ENCODE measurements at regions not wholly inside any gene's neighbourhood (a gene's known extent, or its start where the extent isn't known, plus 50 kb on each side); places are given as distances from the start of the nearest gene placed in this dataset.

DNA sequence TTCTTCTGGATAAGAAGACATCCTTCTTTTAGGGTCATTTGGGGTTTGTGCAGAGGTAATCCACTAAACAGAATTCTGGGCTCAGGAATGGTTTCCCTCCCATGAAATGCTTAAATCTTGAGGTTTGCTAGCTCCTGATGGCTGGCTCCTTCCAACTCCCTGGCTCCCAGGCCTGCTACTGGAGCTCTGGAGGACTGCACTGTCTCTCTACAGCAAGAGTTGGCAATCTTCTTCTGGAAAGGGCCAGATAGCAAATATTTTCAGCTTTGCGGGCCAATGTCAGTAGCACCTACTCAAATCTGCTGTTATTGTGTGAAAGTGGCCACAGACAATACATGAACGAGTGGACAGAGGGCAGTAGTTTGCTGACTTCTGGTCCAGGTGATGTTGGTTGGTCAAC is 174.2 kb upstream of the CTBP2 start:
- DNase-seq: no peak

DNA sequence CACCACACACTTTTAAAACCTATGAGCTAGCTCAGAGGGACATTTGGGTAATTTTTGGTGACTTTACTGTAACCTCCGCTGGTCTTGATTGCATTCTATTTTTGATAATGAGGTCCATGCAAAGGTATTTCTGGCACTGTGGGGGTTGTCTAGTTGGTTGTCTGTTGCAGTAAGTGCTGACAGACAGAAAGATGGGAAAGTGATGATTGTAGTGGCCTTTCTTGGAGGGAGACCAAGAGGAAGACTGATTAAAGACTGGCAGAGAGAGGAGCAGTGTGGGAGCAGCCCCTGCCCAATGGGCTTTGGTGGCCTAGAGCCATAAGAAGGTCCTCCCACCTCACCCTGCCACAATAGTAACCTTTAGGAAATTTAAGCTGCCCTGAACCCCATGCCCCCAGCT is 173.4 kb upstream of the CTBP2 start:
- no peak for DNase-seq

DNA sequence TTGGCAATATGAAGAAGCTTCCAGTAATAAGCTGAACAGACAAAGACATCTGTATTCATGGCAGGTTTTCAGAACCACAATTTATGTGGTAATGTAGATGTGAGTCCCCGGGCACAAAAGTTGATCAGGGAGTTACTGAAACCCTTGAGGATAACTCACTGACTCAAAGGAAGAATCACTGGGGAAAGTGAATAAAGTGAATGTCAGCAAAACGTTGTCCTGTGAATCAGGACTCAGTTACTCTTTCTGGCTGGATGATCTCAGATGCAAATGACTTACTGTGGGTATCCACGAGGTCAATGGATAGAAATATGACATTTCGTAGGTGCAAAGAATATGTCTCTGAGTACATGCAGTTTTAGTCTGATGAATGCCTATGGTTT is 172.8 kb upstream of the CTBP2 start:
- no peak for DNase-seq

DNA sequence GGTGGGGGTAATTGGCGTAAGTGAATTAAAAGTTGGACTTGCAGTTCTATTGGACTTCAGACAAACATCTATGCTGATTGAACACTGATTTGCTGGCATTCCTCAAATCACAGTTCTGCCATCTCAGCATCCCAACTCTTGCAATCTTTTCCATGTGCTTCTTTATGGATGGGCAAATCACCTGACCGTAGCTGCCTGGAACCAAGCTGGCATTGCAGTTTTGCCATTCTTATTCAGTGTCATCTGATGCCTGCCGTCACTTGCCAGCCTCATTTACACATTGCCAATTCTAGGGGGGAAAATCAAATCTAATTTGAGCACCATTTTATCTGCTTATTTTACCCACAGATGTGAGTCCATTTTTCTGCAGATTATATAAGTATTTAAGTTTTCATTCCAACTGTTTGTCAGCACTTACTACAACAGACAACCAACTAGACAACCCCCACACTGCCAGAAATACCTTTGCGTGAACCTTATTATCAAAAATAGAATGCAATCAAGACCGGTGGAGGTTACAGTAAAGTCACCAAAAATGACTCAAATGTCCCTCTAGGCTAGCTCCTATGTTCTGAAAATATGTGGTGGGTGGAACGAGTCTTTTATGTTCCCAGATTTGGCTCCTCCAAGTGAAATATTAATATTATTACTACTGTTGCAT is 172.3 kb upstream of the CTBP2 start:
- DNase-seq: no peak

DNA sequence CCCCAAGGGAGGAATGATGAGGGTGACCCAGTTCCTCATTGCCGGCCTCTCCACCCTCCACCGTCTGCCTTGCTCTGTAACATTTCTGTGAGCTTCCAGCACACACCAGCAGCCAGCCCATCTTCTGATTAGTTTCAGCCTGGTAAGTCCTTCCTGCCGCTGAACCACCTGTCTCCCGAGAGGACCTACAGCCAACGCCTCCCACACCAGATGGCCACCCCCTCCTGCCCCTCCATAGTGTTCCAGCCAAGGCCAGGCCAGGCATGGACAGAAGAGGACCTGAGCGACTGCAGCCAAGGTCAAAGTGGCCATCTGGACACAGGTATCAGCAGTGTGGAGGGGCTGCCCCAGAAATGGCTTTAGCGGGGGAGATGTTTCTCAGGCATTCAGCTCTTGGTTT is 170.7 kb upstream of the CTBP2 start:
- DNase-seq: no peak

DNA sequence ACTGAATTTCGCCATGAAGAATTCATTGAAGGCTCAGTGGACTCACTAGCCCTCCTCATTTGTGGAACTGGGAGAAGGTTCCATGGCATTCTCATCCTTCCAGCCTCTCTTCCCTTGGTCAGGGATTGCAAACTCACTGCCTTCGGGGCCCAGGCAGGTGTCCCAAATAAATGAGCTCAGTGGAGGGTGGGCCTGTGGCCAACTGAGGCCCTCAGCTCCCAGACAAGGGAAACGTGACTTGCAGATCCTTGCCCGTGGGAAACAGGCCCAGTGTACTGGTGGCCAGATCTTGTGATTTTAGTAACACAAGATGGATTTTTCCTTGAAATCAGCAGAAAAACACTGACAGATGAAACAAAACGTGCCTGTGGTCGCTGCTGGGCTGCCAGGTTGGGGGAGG is 168.7 kb upstream of the CTBP2 start:
- no peak for DNase-seq

DNA sequence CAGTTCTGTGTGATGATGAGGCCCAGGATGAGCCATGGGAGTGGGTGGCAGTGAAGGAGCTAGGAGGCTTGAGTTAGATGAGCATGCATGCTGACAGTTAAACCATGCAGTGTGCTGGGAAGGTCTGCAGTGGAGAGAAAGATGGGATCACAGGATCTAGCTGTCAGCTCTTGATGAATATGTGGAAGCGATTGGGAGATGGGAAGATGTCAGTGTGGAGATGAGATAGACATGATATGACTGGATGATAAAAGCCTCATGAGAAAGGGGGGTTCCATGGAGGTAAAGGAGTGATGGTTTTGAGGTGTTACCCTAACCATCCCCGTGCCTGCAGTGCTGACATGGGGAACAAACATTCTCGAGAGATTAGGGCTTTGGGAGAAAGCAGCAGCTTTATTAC is 165.0 kb upstream of the CTBP2 start:
- DNase-seq: no peak

DNA sequence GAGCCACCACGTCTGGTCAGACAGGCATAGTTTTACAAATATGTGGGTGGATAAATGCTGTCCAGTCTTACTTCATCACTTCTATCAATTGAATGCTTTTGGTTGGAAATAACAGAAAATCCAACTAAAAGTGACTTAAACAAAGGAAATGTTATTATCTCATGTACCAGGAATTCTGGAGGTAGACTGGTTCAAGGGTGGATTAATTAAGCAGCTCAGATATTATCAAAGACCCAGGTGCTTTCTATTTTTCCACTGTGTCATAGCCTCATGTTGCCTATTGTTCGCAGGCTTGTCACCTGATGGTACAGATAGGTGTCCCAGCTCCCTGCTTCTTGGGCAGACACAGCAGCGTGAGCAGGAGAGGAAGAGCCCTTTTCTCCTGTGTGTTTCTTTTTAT is 156.1 kb upstream of the CTBP2 start:
- DNase-seq: no peak

DNA sequence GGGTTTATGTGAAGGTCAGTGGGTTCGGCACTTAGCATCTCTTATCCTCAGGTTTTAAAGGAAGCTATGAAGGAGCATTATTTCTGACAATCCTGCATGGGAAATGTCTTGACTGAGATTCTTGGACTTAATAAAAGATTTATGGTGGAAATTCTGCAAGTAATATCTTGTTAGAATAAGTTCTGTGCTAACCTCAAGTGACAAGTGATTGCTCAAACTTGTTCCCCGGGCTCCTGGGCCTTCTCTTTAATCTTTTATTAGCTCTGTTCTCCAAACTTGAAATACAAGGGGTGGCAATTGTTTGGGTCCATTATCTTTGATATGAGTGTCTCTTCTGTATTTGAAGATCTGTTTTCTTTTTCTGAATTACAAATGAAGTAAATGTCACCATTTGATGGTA is 140.6 kb upstream of the CTBP2 start:
- DNase-seq: no peak

DNA sequence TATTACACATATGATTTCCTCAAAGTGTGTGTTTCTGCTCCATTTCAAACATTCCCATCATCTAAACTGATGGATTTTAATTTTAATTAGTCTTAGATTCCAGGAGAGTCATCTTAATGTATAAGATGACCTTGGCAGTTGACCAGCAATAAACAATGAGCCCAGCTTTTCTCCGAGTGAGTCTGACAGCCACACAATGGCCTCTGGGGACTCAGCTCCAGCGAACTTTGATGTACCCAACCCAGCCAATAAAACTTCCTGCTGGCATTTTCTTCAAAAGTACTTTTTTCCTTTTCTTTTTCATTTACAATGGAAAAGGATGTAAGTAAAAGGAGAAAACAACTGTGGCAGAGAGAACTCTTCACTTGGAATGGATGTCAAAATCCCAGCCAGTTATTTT is 139.1 kb upstream of the CTBP2 start:
- no peak for DNase-seq

DNA sequence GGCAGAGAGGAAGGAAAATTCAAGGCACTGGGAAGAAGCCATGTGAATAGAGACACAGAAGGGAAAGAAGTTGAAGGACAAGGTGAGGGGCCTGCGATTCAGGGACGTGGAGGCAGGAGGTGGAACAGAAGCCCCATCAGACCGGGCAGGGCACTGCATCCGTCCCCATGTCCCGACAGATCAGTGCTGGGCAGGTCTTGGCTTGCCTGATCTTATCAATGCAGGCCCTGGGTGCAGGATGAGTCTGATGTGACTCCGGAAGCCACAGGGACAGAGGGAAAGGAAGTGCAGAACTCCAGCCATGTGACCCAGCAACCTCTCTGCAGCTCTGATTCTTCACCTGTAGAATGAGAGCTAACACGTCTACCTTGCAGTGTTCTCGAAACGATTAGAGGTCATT is 136.2 kb upstream of the CTBP2 start:
- DNase-seq: no peak

DNA sequence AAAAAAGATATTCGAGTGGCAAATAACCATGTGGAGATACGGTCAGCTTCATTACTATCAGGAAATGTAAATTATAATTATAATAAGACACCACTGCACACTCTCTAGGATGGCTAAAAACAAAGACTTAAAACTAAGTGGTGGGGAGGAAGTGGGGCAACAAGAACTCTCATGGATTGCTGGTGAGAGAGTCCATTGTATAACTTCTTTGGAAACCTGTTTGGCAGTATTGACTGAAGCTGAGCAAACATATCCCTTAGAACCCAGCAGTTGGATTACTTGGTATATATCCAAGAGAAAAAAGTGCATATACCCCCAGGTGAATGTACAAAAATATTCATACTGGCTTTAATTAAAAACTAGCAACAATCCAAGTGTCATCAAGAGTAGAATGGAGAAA is 133.7 kb upstream of the CTBP2 start:
- no peak for DNase-seq

DNA sequence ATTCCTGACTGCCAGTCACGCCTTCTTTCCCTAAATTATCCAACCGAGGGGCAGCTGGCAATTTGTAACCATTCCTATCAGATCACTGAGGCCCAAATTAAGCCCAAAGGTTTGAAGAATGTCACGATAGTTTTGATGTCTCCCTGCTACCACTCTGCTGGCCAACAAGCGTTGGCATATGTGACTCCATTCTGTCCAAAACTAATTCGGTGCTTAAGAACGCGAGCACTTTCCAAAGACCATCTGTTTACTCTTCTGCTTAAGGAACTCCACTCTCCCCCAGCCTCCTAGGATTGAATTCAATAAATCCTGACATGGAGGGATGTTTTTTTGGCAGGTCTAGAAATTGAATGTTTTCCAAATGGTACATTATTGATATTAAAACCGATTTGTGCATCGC is 131.5 kb upstream of the CTBP2 start:
- DNase-seq: no peak

DNA sequence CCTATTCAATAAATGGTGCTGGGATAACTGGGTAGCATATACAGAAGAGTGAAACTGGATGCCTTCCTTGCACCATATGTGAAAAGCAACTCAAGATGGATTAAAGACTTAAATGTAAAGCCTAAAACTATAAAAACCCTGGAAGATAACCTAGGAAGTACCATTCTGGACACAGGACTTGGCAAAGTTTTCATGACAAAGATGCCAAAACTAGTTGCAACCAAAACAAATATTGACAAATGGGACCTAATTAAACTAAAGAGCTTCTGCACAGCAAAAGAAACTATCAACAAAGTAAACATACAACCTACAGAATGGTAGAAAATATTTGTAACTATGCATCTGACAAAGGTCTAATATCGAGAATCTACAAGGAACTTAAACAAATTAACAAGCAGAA is 129.1 kb upstream of the CTBP2 start:
- DNase-seq: no peak

DNA sequence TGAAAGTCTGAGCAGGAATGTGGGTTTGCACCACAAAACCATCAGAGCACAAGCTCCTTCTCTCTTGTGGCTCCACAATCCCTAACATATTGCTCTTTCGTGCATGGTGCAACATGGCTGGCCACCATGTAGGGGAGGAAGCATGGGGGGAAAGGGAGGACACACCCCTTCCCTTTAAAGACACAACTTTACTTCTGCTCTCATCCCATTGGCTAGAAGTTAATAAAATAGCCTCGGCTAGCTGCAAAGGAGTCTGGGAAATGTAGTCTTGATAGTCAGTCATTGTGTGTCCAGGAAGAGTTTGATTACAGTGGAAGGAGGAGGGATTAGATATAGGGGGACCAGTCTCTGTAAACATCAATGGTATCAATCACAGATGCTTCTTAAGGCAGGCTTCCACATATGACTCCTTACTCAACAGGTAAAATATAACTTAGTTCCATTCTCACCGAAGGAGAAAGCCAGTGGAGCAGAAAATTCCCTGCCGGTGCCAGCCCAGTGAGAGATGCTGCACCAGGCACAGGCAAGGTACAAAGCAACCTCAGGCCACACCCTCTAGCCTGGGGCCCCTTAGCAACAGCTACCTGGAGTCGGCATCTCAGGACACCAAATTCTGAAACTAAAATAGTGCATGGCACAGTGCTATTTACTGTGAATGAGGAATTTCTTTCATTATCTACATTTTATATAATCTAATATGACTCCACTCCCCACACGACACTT is 124.7 kb upstream of the CTBP2 start:
- DNase-seq: no peak

DNA sequence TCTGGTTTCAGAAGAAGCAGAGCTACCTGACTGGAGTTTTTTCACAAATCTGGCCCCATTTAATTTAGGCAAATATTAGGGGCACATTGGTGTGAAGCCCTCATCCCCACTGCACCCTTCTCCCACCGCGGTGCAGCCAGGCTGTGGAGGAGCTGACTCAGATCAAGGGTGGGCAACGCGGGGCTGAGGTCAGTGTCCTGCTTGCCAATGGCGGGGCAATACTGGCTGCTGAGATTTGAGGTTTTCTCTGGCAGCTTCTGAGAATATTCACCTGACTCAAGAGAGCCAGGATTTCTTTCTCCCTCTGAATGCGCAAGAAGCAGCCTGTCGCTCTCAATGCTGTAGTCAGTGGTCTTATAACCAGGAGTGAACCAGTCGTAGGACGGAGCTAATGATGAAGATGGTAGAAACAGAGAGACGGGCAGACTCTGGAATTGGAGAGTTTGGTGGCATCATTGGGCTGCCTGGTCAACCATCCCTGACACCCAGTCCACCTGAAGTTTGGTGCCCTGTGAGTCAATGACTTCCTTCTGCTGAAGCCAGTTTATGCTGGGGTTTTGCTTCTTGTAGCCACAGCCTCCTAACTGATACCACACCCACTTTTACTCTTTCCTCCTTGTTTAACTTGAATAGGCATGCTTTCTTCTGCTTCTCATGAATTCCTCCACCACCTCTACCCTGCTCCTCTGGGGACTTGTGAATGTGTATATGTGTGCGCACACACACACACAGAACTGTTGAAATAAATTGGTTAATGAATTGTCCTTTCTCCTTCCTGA is 123.7 kb upstream of the CTBP2 start:
- no peak for DNase-seq

DNA sequence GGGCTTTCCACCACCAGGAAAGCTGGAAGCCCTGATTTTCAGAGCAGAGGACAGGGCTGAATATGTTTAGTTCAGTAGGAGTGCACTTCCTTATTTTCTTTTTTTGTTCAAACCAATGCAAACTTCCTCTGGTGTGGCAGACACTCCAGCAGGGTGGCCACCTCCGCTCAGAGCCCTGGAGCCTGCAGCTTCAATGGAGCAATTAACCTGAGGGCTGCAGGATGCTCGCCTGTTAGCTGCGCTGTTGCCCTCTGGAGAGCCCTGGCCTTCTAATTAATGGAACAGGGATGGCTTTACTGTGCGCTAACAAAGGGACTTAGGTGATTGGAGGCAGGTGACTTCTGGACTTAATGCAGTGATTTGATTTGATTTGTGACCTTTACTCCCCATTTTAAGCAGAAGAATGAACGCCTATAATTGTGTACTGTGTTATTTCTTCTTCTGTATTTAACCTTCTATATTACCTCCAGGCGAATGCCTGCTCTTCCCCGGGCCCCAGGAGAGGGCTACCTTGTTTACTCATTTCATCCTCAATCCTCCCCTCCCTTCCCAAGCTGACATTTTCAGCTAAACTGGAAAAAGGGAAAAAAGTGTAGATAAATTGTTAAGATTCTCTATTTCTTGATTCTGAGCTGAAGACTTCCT is 123.0 kb upstream of the CTBP2 start:
- DNase-seq: no peak

DNA sequence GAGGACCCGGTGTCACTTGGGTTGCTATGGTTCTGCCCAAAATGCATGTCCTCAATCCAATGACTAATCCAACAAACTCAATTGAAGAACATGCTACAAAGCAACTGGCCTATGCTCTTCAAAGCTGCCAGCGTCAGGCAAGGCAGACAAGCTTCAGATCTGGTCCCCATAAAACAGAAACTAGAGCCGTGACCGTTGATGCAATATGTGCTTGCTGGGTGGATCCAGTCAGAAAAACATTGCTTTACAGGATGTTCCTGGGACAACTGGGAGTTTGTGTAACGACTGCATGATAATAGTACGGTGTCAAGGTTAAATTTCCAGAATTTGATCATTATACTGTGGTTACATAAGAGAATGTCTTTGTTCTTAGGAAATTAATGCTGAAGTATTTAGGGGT is 120.7 kb upstream of the CTBP2 start:
- no peak for DNase-seq

DNA sequence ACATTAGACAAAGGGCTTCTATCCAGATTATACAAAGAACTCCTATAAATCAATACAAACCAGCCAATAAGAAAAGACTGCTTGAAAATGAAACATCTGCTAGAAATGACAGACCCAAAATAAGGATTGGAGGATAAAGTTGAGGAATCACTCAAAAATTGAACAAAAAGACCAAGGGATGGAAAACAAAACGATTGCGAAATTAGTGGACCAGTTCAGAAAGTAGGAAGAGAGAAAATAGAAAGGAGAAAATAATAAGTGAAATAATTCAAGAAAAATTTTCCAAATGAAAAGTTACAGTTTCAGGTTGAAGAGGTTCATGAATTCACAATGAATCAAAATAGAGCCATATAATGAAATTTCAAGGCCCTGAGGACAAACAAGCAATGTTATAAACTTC is 115.8 kb upstream of the CTBP2 start:
- no peak for DNase-seq

DNA sequence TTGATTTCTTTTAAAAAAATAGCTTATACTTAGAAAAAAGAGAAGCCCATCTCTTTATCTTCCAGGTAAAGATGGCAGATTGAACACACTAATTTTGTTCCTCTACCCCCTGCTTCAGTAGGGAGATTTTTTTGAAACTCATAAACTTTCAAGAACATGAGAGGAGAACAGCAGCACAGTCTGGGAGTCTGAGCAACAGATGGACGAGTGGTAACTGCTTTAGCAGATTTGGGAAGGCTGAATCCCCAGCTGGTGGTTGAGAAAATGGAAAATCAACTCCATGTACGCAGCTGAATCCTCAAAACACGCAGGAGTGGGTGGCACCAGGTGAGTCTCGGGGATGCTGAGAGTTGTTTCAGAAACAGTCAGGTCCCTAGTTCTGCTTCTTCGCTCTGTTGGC is 114.6 kb upstream of the CTBP2 start:
- no peak for DNase-seq

DNA sequence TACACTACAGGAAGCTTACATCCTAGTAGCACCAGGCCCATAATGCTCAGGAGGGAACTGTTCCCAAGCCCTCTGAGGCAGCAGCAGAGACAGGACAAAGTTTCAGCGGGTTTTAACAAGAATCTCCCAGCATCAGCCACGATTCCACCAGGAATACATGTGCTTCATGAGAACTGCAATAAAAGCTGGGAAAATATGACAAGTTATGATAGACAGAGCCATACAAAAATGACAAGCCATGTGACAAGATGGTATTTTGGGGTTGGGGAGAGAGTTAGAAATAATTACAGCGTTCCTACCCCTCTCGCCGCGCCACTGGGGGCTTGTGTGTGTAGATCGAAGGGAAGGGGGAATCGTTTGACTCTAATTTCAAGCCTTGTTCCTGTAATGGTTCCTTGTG is 112.7 kb upstream of the CTBP2 start:
- DNase-seq: no peak

DNA sequence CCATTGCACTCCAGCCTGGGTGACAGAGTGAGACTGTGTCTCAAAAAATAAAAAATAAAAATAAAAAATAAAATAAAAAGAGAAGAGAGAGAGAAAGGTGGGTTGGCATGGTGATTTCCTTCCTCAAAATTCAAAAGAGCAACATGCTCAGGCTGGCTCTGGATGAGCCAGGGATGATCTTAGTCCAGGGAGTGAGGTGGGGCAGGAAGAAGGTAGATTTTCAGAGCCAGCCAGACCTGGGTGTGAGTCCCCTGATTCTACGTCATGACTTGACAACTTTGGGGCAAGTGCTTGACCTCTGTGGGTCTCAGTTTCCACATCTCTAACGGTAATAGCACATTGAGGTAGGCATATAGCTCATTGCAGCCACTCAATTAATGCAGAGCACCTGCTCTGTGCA is 109.4 kb upstream of the CTBP2 start:
- DNase-seq: no peak

DNA sequence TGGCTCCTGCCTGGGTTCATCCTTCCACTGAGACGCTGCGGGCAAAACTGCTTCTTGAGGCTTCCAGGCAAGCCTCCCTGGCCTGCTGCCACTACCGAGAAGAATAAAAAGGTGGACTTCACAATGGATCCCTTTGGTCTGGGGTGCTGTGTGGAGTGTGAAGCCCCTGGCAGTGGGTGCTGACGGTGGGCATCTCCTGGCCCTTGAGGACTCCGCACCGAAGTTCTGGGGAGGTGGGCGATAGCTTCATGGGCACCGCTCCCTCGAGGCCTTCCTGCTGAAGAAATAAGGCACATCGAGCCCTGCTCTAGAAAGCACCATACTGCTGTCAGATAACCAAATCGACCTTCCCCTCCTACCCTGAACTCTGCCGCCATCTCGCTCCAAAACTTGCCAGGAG is 106.6 kb upstream of the CTBP2 start:
- DNase-seq: no peak

DNA sequence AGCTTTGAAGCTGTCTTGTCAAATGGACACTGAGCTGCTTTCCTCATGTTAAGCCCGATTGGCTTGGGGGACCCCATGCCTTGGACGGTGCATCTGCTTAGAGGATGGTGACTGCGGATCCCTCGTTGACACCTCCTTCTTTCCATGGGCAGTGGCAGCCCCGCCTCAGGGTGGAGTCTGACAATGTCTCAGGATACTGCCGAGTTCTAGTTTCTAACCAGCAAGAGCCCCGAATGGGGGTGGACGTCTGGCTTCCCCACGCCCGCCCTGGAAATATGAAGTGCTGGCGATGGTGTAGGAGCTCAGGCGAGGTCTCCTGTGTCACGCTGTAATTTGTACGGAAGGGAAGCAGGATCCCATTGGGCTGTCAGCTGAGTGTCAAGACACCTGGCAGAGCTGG is 106.2 kb upstream of the CTBP2 start:
- no peak for DNase-seq

Measured in fibroblast of skin of scalp (primary cell).